ENCODE measurements at regions not wholly inside any gene's neighbourhood (a gene's known extent, or its start where the extent isn't known, plus 50 kb on each side); places are given as distances from the start of the nearest gene placed in this dataset.

DNA sequence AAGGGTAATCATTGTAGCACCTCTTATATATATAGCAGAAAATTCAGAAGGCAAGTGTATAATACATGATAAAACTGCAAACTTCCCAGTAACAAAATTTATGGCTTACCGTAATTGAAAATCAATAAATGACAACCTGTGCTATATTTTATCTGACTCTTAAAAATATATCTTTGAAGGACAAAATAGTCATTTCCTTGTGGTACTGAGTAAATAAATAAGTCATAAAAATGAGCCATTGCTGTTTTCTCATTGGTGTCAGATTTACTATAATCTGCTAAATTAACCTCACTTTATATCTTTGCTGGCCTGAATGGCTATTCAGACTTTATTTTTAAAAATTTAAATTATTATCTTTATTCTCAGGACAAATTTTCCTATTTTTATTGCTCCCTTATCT is 1319.1 kb upstream of the SPRY2 start:
- Histone ChIP-seq H3K9me3 (ENCODE audit: low read depth, low read length) (no peaks in the 10 kb centered on the region), H3K4me3 (no peak overlapping the region), H3K27ac (no peak overlapping the region), H3K36me3 (ENCODE audit: insufficient read depth, low read length) (no peaks in the 10 kb centered on the region), H3K9ac (ENCODE audit: insufficient read length) (no peak overlapping the region)
- no peak for TF ChIP-seq FOXP2 (optimal IDR thresholded peaks at IDR 0.05; ENCODE audit: control extremely low read depth, extremely low read length, insufficient read depth)
- TF ChIP-seq EZH2 (IDR thresholded peaks at IDR 0.05): no peak
- no peak for TF ChIP-seq POLR2AphosphoS5 (IDR thresholded peaks at IDR 0.05; ENCODE audit: borderline replicate concordance, low read depth, low read length)
- DNase-seq (ENCODE audit: low read depth, low spot score): no peak

DNA sequence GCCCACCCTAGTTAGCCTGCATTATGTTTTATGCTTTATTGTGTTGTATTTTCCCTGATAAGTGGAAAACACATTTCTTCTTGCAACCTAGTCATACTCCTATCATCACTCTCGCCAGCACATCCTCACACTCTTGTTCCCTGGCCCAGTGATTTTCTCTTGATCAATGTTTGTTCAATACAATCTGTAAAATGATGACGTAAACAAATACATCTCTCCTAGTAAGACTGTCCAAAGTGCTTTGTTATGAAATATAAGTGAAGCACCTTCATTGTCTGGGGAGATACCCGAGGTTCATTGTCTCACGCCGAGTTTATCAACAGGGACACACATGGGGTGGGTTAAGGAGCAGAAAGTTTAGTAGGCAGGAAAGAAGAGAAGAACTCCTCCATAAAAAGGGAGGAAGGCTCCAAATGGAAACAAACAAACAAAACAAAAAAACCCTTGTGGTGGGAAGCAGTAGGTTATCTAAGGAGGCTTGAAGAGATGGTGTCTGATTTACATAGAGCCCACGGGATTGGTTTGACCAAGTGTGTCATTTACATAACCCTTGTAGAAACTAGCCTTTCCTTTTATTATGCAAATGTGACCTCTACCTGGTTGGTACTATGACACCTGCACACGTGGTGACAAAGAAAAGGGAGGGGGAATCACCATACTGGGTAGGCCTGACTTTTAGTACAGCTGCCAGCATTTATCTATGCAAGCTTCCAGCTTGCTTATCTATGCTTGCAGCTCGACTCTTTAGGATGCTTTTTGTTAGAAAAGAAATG is 1317.9 kb upstream of the SPRY2 start:
- no peak overlapping the region for H3K9ac ChIP-seq (ENCODE audit: insufficient read length)
- no peak for DNase-seq (ENCODE audit: low read depth, low spot score)
- TF ChIP-seq EZH2 (IDR thresholded peaks at IDR 0.05) (no peak), POLR2AphosphoS5 (IDR thresholded peaks at IDR 0.05; ENCODE audit: borderline replicate concordance, low read depth, low read length) (no peak), FOXP2 (optimal IDR thresholded peaks at IDR 0.05; ENCODE audit: control extremely low read depth, extremely low read length, insufficient read depth) (no peak)
- no peaks in the 10 kb centered on the region for H3K36me3 ChIP-seq (ENCODE audit: insufficient read depth, low read length)
- no peak overlapping the region for H3K4me3 ChIP-seq
- no peak overlapping the region for H3K27ac ChIP-seq
- H3K9me3 ChIP-seq (ENCODE audit: low read depth, low read length): no peaks in the 10 kb centered on the region

DNA sequence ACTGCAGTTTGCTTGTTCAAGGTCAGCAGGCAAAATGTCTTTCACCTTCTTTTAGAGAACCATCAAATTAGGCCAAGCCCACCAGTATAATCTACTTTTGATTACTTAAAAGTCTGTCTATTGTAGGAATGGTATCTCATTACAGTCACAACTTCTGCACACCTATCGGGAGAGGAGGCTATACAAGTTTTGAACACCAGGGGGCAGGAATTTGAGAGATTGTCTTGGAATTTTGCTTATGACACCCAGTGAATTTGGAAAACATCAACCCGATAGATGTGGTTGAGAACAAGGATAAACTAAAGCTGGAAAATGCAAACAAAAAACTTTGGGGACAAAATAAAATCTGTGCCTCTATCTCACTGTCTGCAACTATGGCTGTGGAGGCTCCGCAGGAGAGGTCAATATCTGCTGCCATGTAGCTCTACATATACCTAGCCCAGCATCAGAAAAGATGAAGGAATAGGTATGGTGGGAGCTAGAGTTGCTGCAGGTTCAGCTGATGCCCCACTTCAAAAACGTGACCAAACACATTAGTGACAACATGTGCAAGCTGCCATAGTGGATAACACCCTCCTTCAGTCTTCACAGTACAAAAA is 1299.2 kb upstream of the SPRY2 start:
- no peak overlapping the region for H3K9ac ChIP-seq (ENCODE audit: insufficient read length)
- H3K36me3 ChIP-seq (ENCODE audit: insufficient read depth, low read length): no peaks in the 10 kb centered on the region
- H3K4me3 ChIP-seq: no peak overlapping the region
- no peak overlapping the region for H3K27ac ChIP-seq
- TF ChIP-seq POLR2AphosphoS5 (IDR thresholded peaks at IDR 0.05; ENCODE audit: borderline replicate concordance, low read depth, low read length): no peak
- TF ChIP-seq EZH2 (IDR thresholded peaks at IDR 0.05): no peak
- TF ChIP-seq FOXP2 (optimal IDR thresholded peaks at IDR 0.05; ENCODE audit: control extremely low read depth, extremely low read length, insufficient read depth): no peak
- H3K9me3 ChIP-seq (ENCODE audit: low read depth, low read length): no peaks in the 10 kb centered on the region
- no peak for DNase-seq (ENCODE audit: low read depth, low spot score)

DNA sequence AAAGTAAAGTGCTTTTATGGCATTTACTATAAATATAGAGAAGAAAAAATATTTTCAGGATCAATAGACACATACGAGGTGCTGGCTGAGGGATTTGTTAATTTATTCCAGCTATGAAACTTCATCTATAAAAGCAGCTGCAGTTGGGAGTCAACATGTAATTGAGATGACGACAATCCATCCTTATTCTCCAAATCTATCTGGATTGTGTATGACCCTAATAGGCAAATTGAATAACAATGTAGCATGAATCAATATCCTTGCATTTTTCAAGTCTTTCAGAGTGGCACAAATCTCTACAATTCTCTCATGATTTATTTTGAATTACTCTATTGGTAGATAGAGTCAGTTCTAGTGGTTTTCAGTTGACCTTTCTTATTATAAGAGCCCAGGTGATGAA is 1296.5 kb upstream of the SPRY2 start:
- H3K9me3 ChIP-seq (ENCODE audit: low read depth, low read length): no peaks in the 10 kb centered on the region
- DNase-seq (ENCODE audit: low read depth, low spot score): no peak
- TF ChIP-seq POLR2AphosphoS5 (IDR thresholded peaks at IDR 0.05; ENCODE audit: borderline replicate concordance, low read depth, low read length): no peak
- no peak for TF ChIP-seq EZH2 (IDR thresholded peaks at IDR 0.05)
- no peak for TF ChIP-seq FOXP2 (optimal IDR thresholded peaks at IDR 0.05; ENCODE audit: control extremely low read depth, extremely low read length, insufficient read depth)
- no peak overlapping the region for H3K27ac ChIP-seq
- no peak overlapping the region for H3K4me3 ChIP-seq
- H3K9ac ChIP-seq (ENCODE audit: insufficient read length): no peak overlapping the region
- no peaks in the 10 kb centered on the region for H3K36me3 ChIP-seq (ENCODE audit: insufficient read depth, low read length)

DNA sequence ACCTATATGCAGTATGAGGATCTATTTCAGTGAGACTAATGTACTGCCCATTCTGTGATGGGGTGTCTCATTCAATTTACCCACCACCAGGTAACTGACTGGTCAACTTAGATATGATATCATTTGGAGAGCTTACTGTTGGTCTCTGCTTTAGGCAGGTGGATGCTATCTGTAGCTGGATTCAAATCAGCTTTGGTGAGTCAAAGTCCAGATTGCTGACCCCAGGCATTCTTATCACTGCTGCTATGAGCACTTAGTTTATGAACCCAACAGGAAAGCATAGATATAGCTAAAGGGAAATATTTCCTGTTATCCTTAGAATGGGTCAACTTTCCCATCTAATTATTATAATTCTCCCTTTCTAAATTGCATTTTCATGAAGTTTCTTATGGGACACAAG is 1295.2 kb upstream of the SPRY2 start:
- Histone ChIP-seq H3K9me3 (ENCODE audit: low read depth, low read length) (no peaks in the 10 kb centered on the region), H3K36me3 (ENCODE audit: insufficient read depth, low read length) (no peaks in the 10 kb centered on the region), H3K4me3 (no peak overlapping the region), H3K9ac (ENCODE audit: insufficient read length) (no peak overlapping the region), H3K27ac (no peak overlapping the region)
- no peak for TF ChIP-seq POLR2AphosphoS5 (IDR thresholded peaks at IDR 0.05; ENCODE audit: borderline replicate concordance, low read depth, low read length)
- no peak for DNase-seq (ENCODE audit: low read depth, low spot score)

DNA sequence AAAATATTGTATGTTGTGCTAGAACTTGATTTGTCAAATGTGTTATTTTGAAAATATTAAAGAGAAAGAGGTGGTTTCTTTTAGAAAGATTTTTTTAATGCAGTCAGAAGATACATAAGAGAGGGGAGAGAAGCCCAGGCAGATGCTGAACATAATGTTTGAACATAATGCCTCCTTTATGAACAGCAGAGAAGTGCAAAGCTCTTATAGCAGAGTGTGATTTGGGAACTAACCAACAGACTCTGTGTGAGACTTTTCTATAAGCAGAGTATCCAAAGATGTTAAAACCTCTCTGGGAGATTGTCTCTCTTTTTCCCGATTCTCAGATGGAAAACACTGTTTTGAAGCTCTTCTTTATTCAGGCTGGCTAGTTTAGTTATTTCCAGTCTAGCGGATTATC is 1274.1 kb upstream of the SPRY2 start:
- Histone ChIP-seq H3K4me3 (no peak overlapping the region), H3K9ac (ENCODE audit: insufficient read length) (no peak overlapping the region), H3K36me3 (ENCODE audit: insufficient read depth, low read length) (no peaks in the 10 kb centered on the region), H3K27ac (no peak overlapping the region), H3K9me3 (ENCODE audit: low read depth, low read length) (no peaks in the 10 kb centered on the region)
- DNase-seq (ENCODE audit: low read depth, low spot score): no peak
- no peak for TF ChIP-seq FOXP2 (optimal IDR thresholded peaks at IDR 0.05; ENCODE audit: control extremely low read depth, extremely low read length, insufficient read depth)

DNA sequence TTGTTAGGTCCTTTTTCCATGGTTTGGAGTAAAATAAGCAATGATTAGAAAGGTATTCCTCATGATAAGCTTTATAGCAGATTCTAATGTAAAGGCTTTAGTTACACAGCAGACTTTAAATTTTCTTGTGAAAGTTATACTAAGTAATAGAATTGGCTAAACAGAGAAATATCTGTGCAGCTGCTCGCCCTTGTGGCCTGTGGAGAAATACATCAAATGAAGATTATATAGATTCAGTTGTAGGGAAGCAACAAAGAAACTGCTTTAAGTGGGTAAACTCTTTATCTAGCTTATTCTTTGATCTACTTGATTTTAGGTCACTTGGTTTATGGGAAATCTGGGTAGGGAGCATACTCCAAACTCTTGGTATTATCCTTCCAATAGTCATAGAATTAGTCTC is 1269.7 kb upstream of the SPRY2 start:
- no peak overlapping the region for H3K4me3 ChIP-seq
- H3K27ac ChIP-seq: no peak overlapping the region
- no peaks in the 10 kb centered on the region for H3K36me3 ChIP-seq (ENCODE audit: insufficient read depth, low read length)
- no peak for DNase-seq (ENCODE audit: low read depth, low spot score)
- no peak for TF ChIP-seq FOXP2 (optimal IDR thresholded peaks at IDR 0.05; ENCODE audit: control extremely low read depth, extremely low read length, insufficient read depth)
- TF ChIP-seq POLR2AphosphoS5 (IDR thresholded peaks at IDR 0.05; ENCODE audit: borderline replicate concordance, low read depth, low read length): no peak
- TF ChIP-seq EZH2 (IDR thresholded peaks at IDR 0.05): no peak
- no peak overlapping the region for H3K9ac ChIP-seq (ENCODE audit: insufficient read length)
- H3K9me3 ChIP-seq (ENCODE audit: low read depth, low read length): no peaks in the 10 kb centered on the region

DNA sequence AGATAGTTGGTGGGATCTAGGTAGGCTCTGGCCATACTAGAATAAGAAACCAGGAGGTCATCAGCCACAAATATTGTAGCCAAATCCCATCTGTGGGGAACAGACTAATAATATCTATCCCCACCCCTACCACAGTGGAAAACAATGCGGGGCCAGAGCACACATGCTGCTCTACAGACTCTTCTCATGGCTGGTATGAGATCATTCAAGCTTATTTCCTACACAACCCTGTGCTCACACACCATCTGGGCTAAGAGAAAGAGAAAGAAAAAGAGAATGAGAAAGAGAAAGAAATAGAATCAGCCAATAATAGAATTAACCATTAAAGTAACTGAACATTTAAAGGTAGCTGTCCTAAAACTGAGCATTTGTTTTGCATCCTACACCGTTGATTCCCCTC is 1268.4 kb upstream of the SPRY2 start:
- TF ChIP-seq POLR2AphosphoS5 (IDR thresholded peaks at IDR 0.05; ENCODE audit: borderline replicate concordance, low read depth, low read length): no peak
- no peak for TF ChIP-seq EZH2 (IDR thresholded peaks at IDR 0.05)
- no peak for TF ChIP-seq FOXP2 (optimal IDR thresholded peaks at IDR 0.05; ENCODE audit: control extremely low read depth, extremely low read length, insufficient read depth)
- no peak overlapping the region for H3K9ac ChIP-seq (ENCODE audit: insufficient read length)
- no peak overlapping the region for H3K27ac ChIP-seq
- H3K4me3 ChIP-seq: no peak overlapping the region
- H3K9me3 ChIP-seq (ENCODE audit: low read depth, low read length): no peaks in the 10 kb centered on the region
- no peak for DNase-seq (ENCODE audit: low read depth, low spot score)
- no peaks in the 10 kb centered on the region for H3K36me3 ChIP-seq (ENCODE audit: insufficient read depth, low read length)

DNA sequence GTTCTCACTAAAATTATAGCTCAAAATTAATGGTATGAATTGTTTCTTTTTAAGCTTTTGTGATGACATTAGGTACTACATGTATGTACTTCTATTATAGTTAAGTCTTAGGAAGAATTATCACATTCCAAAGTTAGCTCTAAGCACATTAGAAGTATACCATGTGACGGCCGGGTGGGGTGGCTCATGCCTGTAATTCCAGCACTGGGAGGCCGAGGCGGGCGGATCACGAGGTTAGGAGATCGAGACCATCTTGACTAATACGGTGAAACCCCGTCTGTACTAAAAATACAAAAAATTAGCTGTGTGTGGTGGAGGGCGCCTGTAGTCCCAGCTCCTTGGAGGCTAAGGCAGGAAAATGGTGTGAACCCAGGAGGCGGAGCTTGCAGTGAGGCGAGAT is 1265.1 kb upstream of the SPRY2 start:
- Histone ChIP-seq H3K4me3 (no peak overlapping the region), H3K9ac (ENCODE audit: insufficient read length) (no peak overlapping the region), H3K27ac (no peak overlapping the region), H3K9me3 (ENCODE audit: low read depth, low read length) (no peaks in the 10 kb centered on the region), H3K36me3 (ENCODE audit: insufficient read depth, low read length) (no peaks in the 10 kb centered on the region)
- TF ChIP-seq EZH2 (IDR thresholded peaks at IDR 0.05): no peak
- TF ChIP-seq POLR2AphosphoS5 (IDR thresholded peaks at IDR 0.05; ENCODE audit: borderline replicate concordance, low read depth, low read length): no peak
- TF ChIP-seq FOXP2 (optimal IDR thresholded peaks at IDR 0.05; ENCODE audit: control extremely low read depth, extremely low read length, insufficient read depth): no peak
- no peak for DNase-seq (ENCODE audit: low read depth, low spot score)

Data from SK-N-MC (cell line).